GM12875 (cell line): ENCODE measurements at regions not wholly inside any gene's neighbourhood (a gene's known extent, or its start where the extent isn't known, plus 50 kb on each side); places are given as distances from the start of the nearest gene placed in this dataset.

ENCODE experiments used
- H3K4me3 ChIP-seq: one replicate; pipeline ENCODE4 v1.5.1; 2011; ENCODE audit warnings: low read depth, low read length, control low read depth
- CTCF ChIP-seq: IDR thresholded peaks from 2 replicates; pipeline ENCODE4 v1.5.1; 2011; ENCODE audit warnings: low read depth, mild to moderate bottlenecking, control low read depth, inconsistent platforms, low read length, moderate library complexity, borderline replicate concordance; ENCODE audit not compliant: insufficient read depth

GRCh38 chr21:22993144-22993543, 1994.9 kb downstream of the NCAM2 start:
- no peak for TF ChIP-seq CTCF
- no peak overlapping the region for H3K4me3 ChIP-seq

- TF ChIP-seq CTCF = no peak
- H3K4me3 ChIP-seq = no peak overlapping the region
Observed at GRCh38 chr21:22993822-22994574, 1995.8 kb downstream of the NCAM2 start.

- no peak for TF ChIP-seq CTCF
- H3K4me3 ChIP-seq = no peak overlapping the region
Observed at GRCh38 chr21:23003951-23004350, 2005.7 kb downstream of the NCAM2 start.

GRCh38 chr21:23008601-23009202, 2010.5 kb downstream of the NCAM2 start:
- no peak for TF ChIP-seq CTCF
- no peak overlapping the region for H3K4me3 ChIP-seq

- no peak overlapping the region for H3K4me3 ChIP-seq
- TF ChIP-seq CTCF = no peak
Observed at GRCh38 chr21:23009360-23009759, 2011.2 kb downstream of the NCAM2 start.

- no peak for TF ChIP-seq CTCF
- H3K4me3 ChIP-seq = no peak overlapping the region
Observed at GRCh38 chr21:23014021-23014420, 2015.8 kb downstream of the NCAM2 start.

GRCh38 chr21:23016617-23017016, 2018.4 kb downstream of the NCAM2 start:
- TF ChIP-seq CTCF = no peak
- H3K4me3 ChIP-seq = no peak overlapping the region
